Endothelial cell of umbilical vein (primary cell): ENCODE measurements at regions not wholly inside any gene's neighbourhood (a gene's known extent, or its start where the extent isn't known, plus 50 kb on each side); places are given as distances from the start of the nearest gene placed in this dataset.

Experiments
- BruUV-seq: library from RNA; stranded (reverse); fragments of 400-500 nt; replicated peaks from 2 replicates; lab custom pipeline; 2021; lab: Mats Ljungman, UMichigan
- CTCF ChIA-PET: fragments of 300-600, 350-600 bp; sonication (Branson Sonifier 250); formaldehyde crosslinking; loops from one replicate; lab custom pipeline; 2021; ENCODE audit warnings: antibody characterized with exemption, inconsistent platforms; lab: Charles Lee
- POLR2A ChIA-PET: fragments of 300-600, 350-600 bp; sonication (Branson Sonifier 250); formaldehyde crosslinking; loops from one replicate; lab custom pipeline; 2021; ENCODE audit warnings: antibody characterized with exemption, inconsistent platforms; lab: Charles Lee
- DNase-seq: peaks from one replicate; pipeline ENCODE4 v3.0.0-alpha.2; 2011; ENCODE audit warnings: low read depth, low spot score
- FAIRE-seq: peaks from 2 replicates; lab custom pipeline; 2011; peaks lifted over from hg19 to GRCh38; lab: Jason Lieb, UNC
- H2AFZ ChIP-seq: 2 replicates; pipeline ENCODE4 v1.6.0; 2012; ENCODE audit warnings: low read depth, low read length, control low read depth, inconsistent platforms
- H3K27ac ChIP-seq: 2 replicates; pipeline ENCODE4 v1.5.1; 2011; ENCODE audit warnings: low read depth, mild to moderate bottlenecking, control low read depth, low read length, moderate library complexity; ENCODE audit not compliant: insufficient read depth
- H3K27me3 ChIP-seq, 2 experiments: 2 replicates each; pipeline versions ENCODE4 v1.6.0 to v1.6.1; 2011; ENCODE audit warnings: low read length in 2 of 2, mixed read lengths in 1 of 2; ENCODE audit not compliant: control insufficient read depth in 2 of 2, insufficient read depth in 2 of 2
- H3K36me3 ChIP-seq, 2 experiments: 2 replicates in 1 of 2; 3 replicates in 1 of 2; pipeline ENCODE4 v1.5.1; 2011; ENCODE audit warnings: low read length in 2 of 2, mild to moderate bottlenecking in 1 of 2, moderate library complexity in 1 of 2; ENCODE audit not compliant: control insufficient read depth in 2 of 2, insufficient read depth in 2 of 2; ENCODE audit errors: extremely low read depth in 1 of 2
- H3K4me1 ChIP-seq: 3 replicates; pipeline ENCODE4 v1.5.1; 2011; ENCODE audit warnings: mild to moderate bottlenecking, low read length; ENCODE audit not compliant: control insufficient read depth, insufficient read depth; ENCODE audit errors: extremely low read depth
- H3K4me2 ChIP-seq: 2 replicates; pipeline ENCODE4 v1.6.1; 2011; ENCODE audit warnings: low read length, control low read depth, mixed read lengths; ENCODE audit not compliant: insufficient read depth
- H3K4me3 ChIP-seq, 3 experiments: fragments of 200-600 bp in 1 of 3; sonication (generic), shearing (Covaris generic) in 1 of 3; replicated peaks in 1 of 3; 2 replicates each; pipeline ENCODE4 v1.5.1; 2011 to 2016; ENCODE audit warnings: control low read depth in 3 of 3, low read length in 3 of 3, mild to moderate bottlenecking in 2 of 3, inconsistent platforms in 1 of 3, low read depth in 1 of 3, moderate library complexity in 1 of 3; ENCODE audit not compliant: insufficient read depth in 1 of 3
- H3K79me2 ChIP-seq: 2 replicates; pipeline ENCODE4 v1.6.0; 2012; ENCODE audit warnings: low read length, inconsistent platforms; ENCODE audit not compliant: control insufficient read depth, insufficient read depth
- H3K9ac ChIP-seq: replicated peaks from 2 replicates; pipeline ENCODE3; 2011; ENCODE audit warnings: low read length, control low read depth; ENCODE audit not compliant: insufficient read depth; ENCODE audit errors: extremely low read depth
- H3K9me1 ChIP-seq: replicated peaks from 3 replicates; pipeline ENCODE4 v1.6.0; 2011; ENCODE audit warnings: mild to moderate bottlenecking, low read length; ENCODE audit not compliant: control insufficient read depth, insufficient read depth; ENCODE audit errors: extremely low read depth
- H3K9me3 ChIP-seq: replicated peaks from 2 replicates; pipeline ENCODE4 v1.5.1; 2012; ENCODE audit warnings: low read length, inconsistent platforms; ENCODE audit not compliant: control insufficient read depth, insufficient read depth
- H4K20me1 ChIP-seq: replicated peaks from 2 replicates; pipeline ENCODE3; 2011; ENCODE audit warnings: mild to moderate bottlenecking, low read length; ENCODE audit not compliant: control insufficient read depth, insufficient read depth; ENCODE audit errors: extremely low read depth
- EZH2 ChIP-seq: IDR thresholded peaks from 2 replicates; pipeline ENCODE4 v1.6.1; 2012; ENCODE audit warnings: borderline replicate concordance, low read depth, mild to moderate bottlenecking, moderate library complexity, low read length, inconsistent platforms; ENCODE audit not compliant: severe bottlenecking
- FOS ChIP-seq: IDR thresholded peaks from 2 replicates; pipeline ENCODE4 v1.6.1; 2011; ENCODE audit warnings: mild to moderate bottlenecking, low read length, moderate library complexity, borderline replicate concordance; ENCODE audit not compliant: insufficient read depth
- GATA2 ChIP-seq: IDR thresholded peaks from 2 replicates; pipeline ENCODE4 v1.7.0; 2011; ENCODE audit warnings: low read depth, mild to moderate bottlenecking, moderate library complexity, mixed read lengths, low read length; ENCODE audit not compliant: insufficient read length, insufficient read depth
- JUN ChIP-seq: IDR thresholded peaks from 2 replicates; pipeline ENCODE4 v1.6.1; 2011; ENCODE audit warnings: borderline replicate concordance, low read depth; ENCODE audit not compliant: insufficient read length, insufficient read depth
- MYC ChIP-seq: IDR thresholded peaks from one replicate; pipeline ENCODE4 v1.6.1; 2011; ENCODE audit warnings: mild to moderate bottlenecking, low read depth, low read length
- POLR2A ChIP-seq: IDR thresholded peaks from 2 replicates; pipeline ENCODE4 v1.6.1; 2012; ENCODE audit warnings: low read depth, mild to moderate bottlenecking, control low read depth, low read length
- POLR2AphosphoS5 ChIP-seq: IDR thresholded peaks from 2 replicates; pipeline ENCODE4 v1.6.1; 2012; ENCODE audit warnings: low read depth, mild to moderate bottlenecking, control low read depth, low read length, moderate library complexity; ENCODE audit not compliant: insufficient read depth
- dilution Hi-C: fragments of 300-500 bp; cut with MboI; formaldehyde crosslinking; loops from one replicate; pipeline ENCODE4 v1.15.0; 2019; ENCODE audit warnings: low sequenced_read_pairs; ENCODE audit not compliant: extremely low pct_ligation_motif_present
- intact Hi-C: fragments of 100-400 bp; cut with micrococcal nuclease; formaldehyde crosslinking; loops from one replicate; pipeline ENCODE4 v1.10.0; 2022
- TF ChIP-seq, protein P1 (sequence below): IDR thresholded peaks from 2 replicates; pipeline ENCODE4 v1.6.1; 2011; ENCODE audit not compliant: insufficient read depth, insufficient read length
- TF ChIP-seq, protein P2 (sequence below), 2 donors: IDR thresholded peaks; 1 replicate in 1 of 2; 2 replicates in 1 of 2; pipeline ENCODE4 v1.5.1; 2011; ENCODE audit warnings: low read length in 2 of 2, mild to moderate bottlenecking in 2 of 2, moderate library complexity in 2 of 2, control low read depth in 1 of 2, inconsistent platforms in 1 of 2, low read depth in 1 of 2; ENCODE audit not compliant: insufficient read depth in 1 of 2; ENCODE audit errors: extremely low read depth in 1 of 2

GRCh38 chr2:22282916-22283315, 1102.1 kb upstream of the KLHL29 start:
- Histone ChIP-seq H2AFZ (no peak overlapping the region), H3K4me3 (no peak overlapping the region), H3K9me3 (peaks cover 5% of the 10 kb centered on the region), H3K27me3 (no peaks in the 10 kb centered on the region), H3K36me3 (no peaks in the 10 kb centered on the region), H3K9me1 (no peaks in the 10 kb centered on the region), H3K4me2 (no peak overlapping the region), H3K9ac (no peak overlapping the region), H4K20me1 (no peaks in the 10 kb centered on the region), H3K79me2 (no peaks in the 10 kb centered on the region), H3K27ac (no peak overlapping the region), H3K4me1 (no peaks in the 10 kb centered on the region)
- intact Hi-C loops, result no loop called here
- DNase-seq (no peak), FAIRE-seq (no peak)
- ChIA-PET CTCF (no interaction called here), POLR2A (no interaction called here)
- BruUV-seq, result no TSS peak
- TF ChIP-seq GATA2 (no peak), MYC (no peak), POLR2AphosphoS5 (no peak), JUN (no peak), FOS (no peak), EZH2 (no peak), POLR2A (no peak)
- TF ChIP-seq, protein P1, sequence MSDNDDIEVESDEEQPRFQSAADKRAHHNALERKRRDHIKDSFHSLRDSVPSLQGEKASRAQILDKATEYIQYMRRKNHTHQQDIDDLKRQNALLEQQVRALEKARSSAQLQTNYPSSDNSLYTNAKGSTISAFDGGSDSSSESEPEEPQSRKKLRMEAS, result no peak
- TF ChIP-seq, protein P2, sequence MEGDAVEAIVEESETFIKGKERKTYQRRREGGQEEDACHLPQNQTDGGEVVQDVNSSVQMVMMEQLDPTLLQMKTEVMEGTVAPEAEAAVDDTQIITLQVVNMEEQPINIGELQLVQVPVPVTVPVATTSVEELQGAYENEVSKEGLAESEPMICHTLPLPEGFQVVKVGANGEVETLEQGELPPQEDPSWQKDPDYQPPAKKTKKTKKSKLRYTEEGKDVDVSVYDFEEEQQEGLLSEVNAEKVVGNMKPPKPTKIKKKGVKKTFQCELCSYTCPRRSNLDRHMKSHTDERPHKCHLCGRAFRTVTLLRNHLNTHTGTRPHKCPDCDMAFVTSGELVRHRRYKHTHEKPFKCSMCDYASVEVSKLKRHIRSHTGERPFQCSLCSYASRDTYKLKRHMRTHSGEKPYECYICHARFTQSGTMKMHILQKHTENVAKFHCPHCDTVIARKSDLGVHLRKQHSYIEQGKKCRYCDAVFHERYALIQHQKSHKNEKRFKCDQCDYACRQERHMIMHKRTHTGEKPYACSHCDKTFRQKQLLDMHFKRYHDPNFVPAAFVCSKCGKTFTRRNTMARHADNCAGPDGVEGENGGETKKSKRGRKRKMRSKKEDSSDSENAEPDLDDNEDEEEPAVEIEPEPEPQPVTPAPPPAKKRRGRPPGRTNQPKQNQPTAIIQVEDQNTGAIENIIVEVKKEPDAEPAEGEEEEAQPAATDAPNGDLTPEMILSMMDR (IDR thresholded peaks at IDR 0.05; ENCODE audit: extremely low read depth in 1 of 2, insufficient read depth in 1 of 2, low read depth in 1 of 2, low read length in 2 of 2), result no peak
- dilution Hi-C loops, result no loop called here
